ENCODE measurements at regions not wholly inside any gene's neighbourhood (a gene's known extent, or its start where the extent isn't known, plus 50 kb on each side); places are given as distances from the start of the nearest gene placed in this dataset.

GRCh38 chr1:168408884-168409283, 128.2 kb downstream of the TBX19 start (continued):
- TF ChIP-seq RELB (IDR thresholded peaks at IDR 0.05; ENCODE audit: low read depth) (no peak), NFIC (IDR thresholded peaks at IDR 0.05; ENCODE audit: low read depth, low read length) (0 out of 2 replicates have a peak, but pooled peaks have one; percentile 41), RAD21 (IDR thresholded peaks at IDR 0.05; ENCODE audit: insufficient read depth, low read depth, low read length) (no peak), MTA3 (IDR thresholded peaks at IDR 0.05; ENCODE audit: borderline replicate concordance, low read length) (no peak), ZZZ3 (IDR thresholded peaks at IDR 0.05; ENCODE audit: control insufficient read depth, insufficient read length, low read depth) (no peak), IRF3 (IDR thresholded peaks at IDR 0.05) (no peak), TCF12 (IDR thresholded peaks at IDR 0.05; ENCODE audit: low read depth, low read length) (no peak), NFXL1 (IDR thresholded peaks at IDR 0.05; ENCODE audit: borderline replicate concordance) (no peak), NFYA (IDR thresholded peaks at IDR 0.05; ENCODE audit: borderline replicate concordance, low read depth, low read length) (no peak), MEF2A (IDR thresholded peaks at IDR 0.05; ENCODE audit: insufficient read depth, low read depth, low read length) (no peak), ZBTB33 (IDR thresholded peaks at IDR 0.05) (no peak), STAT1 (conservative IDR thresholded peaks at IDR 0.05) (no peak), LARP7 (IDR thresholded peaks at IDR 0.05) (no peak), CHD4 (IDR thresholded peaks at IDR 0.05) (no peak), HDAC2 (IDR thresholded peaks at IDR 0.05) (no peak), ZSCAN29 (IDR thresholded peaks at IDR 0.05) (no peak), PRDM15 (CRISPR knock-in tag; IDR thresholded peaks at IDR 0.05) (no peak), ZBTB40 (IDR thresholded peaks at IDR 0.05; ENCODE audit: borderline replicate concordance) (peak; percentile 93), JUND (IDR thresholded peaks at IDR 0.05; ENCODE audit: low read depth, low read length) (peak; percentile 56; the same call in 1 of the 2 replicates), NR2C1 (IDR thresholded peaks at IDR 0.05) (no peak)

Data from GM12878 (cell line).